DND-41 (cell line): ENCODE measurements at regions not wholly inside any gene's neighbourhood (a gene's known extent, or its start where the extent isn't known, plus 50 kb on each side); places are given as distances from the start of the nearest gene placed in this dataset.

Experiments used
- EZH2 ChIP-seq: IDR thresholded peaks from 3 replicates; pipeline ENCODE4 v1.6.1; 2012; ENCODE audit warnings: borderline replicate concordance, low read depth, mild to moderate bottlenecking, moderate library complexity, low read length, inconsistent platforms; ENCODE audit not compliant: severe bottlenecking
- TF ChIP-seq, protein P1 (sequence below): IDR thresholded peaks from 2 replicates; pipeline ENCODE4 v1.5.1; 2012; ENCODE audit warnings: borderline replicate concordance, low read length, moderate library complexity, mild to moderate bottlenecking; ENCODE audit not compliant: poor library complexity, severe bottlenecking; ENCODE audit errors: extremely low read depth

DNA sequence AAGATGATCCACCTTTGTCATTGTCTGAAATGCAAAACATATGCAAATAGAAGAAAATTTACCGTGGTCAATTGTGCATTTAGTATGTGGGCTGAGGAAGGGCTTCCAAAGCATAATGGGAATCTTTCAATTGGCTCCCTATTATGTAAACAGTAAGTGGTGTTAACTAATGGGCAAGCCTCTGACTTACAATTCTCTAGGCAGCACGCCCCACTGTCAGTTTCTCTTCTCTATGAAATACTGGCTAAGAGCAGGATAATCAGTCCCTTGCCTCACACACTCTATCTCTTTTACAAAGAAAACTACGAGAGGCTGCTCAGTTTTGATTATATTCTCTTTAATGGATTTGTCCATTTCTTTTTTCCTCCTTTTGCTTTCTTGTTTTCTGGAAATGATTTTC is 1272.6 kb downstream of the PCDH19 start:
- TF ChIP-seq, protein P1, sequence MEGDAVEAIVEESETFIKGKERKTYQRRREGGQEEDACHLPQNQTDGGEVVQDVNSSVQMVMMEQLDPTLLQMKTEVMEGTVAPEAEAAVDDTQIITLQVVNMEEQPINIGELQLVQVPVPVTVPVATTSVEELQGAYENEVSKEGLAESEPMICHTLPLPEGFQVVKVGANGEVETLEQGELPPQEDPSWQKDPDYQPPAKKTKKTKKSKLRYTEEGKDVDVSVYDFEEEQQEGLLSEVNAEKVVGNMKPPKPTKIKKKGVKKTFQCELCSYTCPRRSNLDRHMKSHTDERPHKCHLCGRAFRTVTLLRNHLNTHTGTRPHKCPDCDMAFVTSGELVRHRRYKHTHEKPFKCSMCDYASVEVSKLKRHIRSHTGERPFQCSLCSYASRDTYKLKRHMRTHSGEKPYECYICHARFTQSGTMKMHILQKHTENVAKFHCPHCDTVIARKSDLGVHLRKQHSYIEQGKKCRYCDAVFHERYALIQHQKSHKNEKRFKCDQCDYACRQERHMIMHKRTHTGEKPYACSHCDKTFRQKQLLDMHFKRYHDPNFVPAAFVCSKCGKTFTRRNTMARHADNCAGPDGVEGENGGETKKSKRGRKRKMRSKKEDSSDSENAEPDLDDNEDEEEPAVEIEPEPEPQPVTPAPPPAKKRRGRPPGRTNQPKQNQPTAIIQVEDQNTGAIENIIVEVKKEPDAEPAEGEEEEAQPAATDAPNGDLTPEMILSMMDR = no peak
- no peak for TF ChIP-seq EZH2
